HG02678 (cell line): ENCODE measurements at regions not wholly inside any gene's neighbourhood (a gene's known extent, or its start where the extent isn't known, plus 50 kb on each side); places are given as distances from the start of the nearest gene placed in this dataset.
A peak's percentile ranks its signal among the peaks of the same experiment; 100 is the strongest.
"Not testable (repeated sequence)": the region's sequence is repeated elsewhere in the genome, so short reads cannot be mapped to it uniquely, and the experiment has no call there.

Experiments used
- ATAC-seq: cut with Tn5 transposase; IDR thresholded peaks from one replicate; pipeline ENCODE4 v1.9.1; 2021; ENCODE audit warnings: mild to moderate bottlenecking, moderate library complexity; ENCODE audit not compliant: unreplicated experiment

DNA sequence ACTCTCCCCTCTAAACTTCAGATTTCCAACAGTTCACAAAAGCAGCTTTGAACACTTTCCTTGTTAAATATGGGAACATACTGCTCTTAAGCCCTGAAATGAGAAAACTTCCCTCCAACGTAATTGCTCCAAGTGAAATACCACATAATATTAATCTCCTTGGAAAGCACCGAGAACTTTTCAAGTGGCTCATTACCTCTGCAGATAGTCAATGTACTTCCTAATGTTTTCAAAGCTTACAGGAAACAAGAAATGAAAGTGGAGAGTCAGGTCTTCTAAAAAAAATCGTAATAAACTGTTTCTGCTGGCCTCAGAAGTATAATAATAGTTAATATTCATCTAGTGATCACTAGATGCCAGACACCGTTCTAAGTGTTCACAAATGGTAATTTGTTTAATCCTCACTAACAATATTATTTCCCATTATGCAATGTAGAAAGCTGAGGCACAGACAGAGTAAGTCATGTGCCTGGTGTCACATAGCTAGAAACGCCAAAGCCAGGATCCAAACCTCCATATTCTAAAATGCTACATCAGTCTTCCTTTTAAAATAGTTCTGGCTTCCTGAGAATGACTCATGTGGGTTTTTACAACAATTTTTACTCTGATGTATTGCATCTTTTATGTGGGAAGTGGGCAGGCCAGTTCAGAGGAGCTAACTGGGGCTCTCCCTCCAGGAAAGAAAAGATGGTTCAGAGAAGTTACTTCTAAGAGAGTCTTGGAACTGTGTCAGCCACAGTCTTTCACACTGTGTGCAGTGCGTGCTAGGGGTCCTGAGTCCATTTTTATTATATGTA is 177.2 kb downstream of the PLPPR4 start:
- ATAC-seq: no peak

DNA sequence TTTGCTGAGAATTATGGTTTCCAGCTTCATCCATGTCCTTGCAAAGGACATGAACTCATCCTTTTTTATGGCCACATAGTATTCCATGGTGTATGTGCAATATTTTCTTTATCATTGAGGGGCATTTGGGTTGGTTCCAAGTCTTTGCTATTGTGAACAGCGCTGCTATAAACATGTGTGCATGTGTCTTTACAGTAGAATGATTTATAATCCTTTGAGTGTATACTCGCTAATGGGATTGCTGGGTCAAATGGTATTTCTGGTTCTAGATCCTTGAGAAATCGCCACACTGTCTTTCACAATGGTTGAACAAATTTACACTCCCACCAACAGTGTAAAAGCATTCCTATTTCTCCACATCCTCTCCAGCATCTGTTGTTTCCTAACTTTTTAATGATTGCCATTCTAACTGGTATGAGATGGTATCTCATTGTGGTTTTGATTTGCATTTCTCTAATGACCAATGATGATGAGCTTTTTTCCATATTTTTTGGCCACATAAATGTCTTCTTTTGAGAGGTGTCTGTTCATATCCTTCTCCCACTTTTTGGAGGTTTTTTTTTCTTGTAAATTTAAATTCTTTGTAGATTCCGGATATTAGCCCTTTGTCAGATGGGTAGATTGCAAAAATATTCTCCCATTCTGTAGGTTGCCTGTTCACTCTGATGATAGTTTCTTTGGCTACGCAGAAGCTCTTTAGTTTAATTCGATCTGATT is 180.1 kb downstream of the PLPPR4 start:
- not testable (repeated sequence) for ATAC-seq

- ATAC-seq: no peak
Observed at GRCh38 chr1:99445071-99445470, 180.8 kb downstream of the PLPPR4 start.

GRCh38 chr1:99445486-99445885 is 181.2 kb downstream of the PLPPR4 start:
- ATAC-seq: no peak

GRCh38 chr1:99447721-99448120 is 183.4 kb downstream of the PLPPR4 start:
- ATAC-seq: no peak

DNA sequence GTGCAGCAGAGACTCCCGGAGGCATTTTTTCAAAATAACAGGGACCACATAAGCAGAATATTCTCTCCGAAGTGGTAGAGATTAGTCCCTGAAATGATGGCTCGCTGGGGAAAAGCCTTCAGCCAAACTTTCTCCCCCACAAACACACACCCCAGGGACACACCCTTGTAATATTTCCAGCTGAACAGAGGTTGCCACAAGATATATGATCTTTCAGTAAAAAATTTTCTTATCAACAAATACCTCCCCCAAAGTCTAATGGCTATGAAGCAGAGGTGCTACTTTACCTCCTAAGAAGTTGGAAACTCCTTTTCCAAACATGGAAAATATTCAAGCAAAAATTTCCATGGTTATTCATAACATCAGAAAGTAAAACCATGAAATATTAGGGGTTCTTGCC is 190.2 kb upstream of the PALMD start:
- ATAC-seq: no peak

DNA sequence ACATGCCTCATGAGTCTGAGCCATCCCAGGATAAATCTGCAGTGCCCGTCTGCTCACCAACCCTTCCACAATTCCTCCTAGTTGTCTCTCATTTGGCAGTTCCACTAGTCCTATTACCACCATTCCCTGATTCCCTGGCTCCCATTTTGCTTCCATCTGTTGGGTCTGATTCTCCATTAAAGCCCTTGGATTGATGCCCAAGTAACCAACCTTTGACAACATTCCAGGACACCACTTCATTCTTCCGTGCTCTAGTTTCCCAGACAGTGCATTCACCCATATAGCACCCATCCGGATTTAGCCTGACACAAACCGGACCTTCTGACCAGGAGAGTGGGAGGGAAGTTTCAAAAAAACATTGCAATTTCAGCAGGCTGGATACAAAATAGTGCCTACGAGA is 189.4 kb upstream of the PALMD start:
- ATAC-seq: no peak

DNA sequence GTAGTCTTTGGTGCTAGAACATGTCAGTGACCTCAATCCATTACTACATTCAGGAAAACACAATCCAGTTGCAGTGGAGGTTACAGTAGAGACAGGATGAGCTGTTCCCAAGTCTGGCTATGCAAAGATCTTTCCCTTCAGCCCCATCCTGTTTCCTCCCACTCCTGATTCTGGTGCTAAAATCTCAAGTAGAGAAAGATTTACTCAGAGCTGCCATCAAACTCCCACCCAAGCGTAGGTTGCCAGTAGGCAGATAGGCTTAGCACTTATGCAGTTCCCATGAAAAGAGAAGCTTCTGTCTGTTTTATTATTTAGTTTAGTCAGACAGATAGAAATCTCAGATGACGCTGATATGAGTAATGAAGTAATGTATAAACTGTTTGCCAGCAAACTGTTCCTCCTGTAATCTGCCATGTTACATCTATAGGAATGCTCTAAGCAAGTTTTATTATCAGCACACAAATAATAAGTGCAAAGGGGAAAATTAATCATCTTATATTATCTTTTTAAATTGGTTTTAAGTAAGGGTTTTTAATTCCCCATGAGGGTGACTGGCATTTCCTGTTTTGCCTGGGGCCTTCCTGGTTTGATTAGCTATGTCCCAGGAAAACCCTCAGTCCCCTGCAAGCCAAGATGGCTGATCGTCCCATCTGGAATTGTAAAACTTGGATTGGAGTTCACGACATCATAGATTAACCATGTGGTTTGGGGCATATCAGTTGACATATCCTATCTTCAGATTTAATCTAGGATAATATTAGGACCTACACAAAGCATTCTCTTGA is 188.3 kb upstream of the PALMD start:
- ATAC-seq: no peak

- no peak for ATAC-seq
Observed at GRCh38 chr1:99461499-99461898, 184.4 kb upstream of the PALMD start.

DNA sequence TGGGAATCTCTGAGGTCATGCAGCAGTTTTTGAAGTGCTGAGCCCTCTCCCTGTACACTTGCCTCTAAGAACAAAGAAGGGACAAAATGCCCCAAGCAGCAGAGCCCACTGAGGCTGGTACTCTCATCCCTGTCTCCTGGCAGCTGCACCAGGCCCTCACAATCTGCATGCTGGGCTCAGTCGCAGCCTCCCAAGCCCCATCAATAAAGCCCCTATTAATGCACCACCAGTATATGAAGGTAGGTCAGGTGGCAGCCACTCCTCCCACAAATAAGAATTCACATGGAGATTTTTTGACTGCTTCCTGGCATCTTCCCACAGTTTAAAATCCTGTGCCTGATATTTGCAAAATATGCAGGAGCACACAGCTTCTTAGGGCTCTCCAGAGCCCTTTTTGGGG is 181.2 kb upstream of the PALMD start:
- ATAC-seq: no peak

GRCh38 chr1:99465176-99465900 is 180.6 kb upstream of the PALMD start:
- no peak for ATAC-seq

DNA sequence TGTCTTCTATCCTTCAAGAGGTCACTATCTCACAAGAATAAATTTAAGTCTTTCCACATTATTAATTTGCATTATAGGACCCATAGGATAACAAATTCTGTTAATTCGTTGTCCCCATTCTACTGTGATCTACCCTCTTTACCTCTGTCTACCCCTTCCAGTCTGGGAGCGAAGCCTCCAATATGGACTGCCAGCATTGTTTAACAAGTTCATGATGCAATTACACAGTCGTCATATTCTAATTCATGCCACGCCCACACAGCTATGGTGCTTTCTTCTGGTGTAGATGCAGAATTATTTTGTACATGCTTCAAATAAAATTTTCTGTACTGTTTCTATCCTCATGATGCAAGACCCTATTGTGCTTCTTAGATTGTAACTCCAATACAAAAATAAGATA is 178.3 kb upstream of the PALMD start:
- no peak for ATAC-seq

GRCh38 chr1:99469550-99469971 is 176.4 kb upstream of the PALMD start:
- no peak for ATAC-seq

DNA sequence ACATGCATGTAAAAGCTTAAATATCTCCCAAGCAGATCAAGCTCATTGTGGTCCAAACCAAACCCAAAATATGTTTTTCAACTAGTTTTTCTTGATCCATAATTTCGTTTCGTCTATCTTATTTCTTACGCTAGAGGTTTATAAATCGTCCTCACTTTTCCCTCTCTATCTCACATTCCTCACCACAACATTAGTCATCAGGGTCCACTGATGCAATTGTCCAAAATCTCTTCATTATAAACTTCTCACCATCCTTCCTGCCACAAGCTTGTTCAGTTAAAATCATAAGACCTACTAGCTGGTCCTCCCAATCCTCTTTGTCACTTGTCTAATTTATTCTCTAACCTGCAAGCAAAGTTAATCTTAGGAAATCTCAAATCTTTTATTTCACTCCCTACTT is 173.0 kb upstream of the PALMD start:
- ATAC-seq: no peak

DNA sequence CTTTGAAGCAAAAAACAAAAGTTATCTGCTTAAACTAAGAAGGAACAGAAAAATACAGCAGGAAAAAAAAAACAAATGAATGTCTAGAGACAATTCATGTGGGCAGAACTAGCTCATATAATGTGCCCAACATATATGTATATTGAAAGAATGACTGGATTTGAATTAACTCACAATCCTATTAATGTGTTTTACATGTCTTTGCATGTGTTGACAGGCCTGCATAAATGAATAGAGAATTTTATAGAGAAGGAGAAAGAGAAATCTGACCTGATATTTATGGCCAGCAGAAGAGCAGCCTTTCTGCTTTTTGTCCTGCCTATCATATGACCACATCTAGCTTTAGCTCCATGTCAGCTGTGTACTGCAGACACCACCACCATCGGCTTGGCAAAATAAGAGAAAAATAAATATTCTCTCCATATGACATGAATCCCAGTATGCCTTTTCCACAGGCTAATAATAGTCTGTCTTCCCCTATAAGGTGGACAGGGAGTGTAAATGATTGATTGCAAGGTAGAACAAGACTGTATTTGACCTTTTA is 171.5 kb upstream of the PALMD start:
- ATAC-seq: no peak

- ATAC-seq: no peak
Observed at GRCh38 chr1:99476058-99476457, 169.9 kb upstream of the PALMD start.

- peak; percentile 85 for ATAC-seq
Observed at GRCh38 chr1:99481391-99481996, 164.4 kb upstream of the PALMD start.

DNA sequence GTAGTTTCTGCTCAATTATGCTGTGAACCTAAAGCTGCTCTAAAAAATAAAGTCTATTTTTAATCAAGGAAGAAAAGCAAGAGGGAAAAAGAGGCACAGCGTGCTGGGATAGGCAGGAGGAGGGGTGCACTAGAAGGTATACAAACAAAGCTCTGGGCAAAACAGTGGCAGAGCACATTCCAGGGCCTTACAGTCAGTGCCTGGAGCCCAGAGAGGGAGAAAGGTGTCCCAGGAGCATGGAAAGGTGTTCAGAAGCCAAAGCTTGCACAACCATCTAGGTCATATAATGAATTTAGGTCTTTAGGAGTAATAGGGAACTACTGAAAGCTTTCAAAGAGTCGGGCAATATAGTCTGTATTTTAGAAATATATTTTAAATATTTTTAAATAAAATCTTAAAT is 163.6 kb upstream of the PALMD start:
- ATAC-seq: no peak

- no peak for ATAC-seq
Observed at GRCh38 chr1:99482750-99483149, 163.2 kb upstream of the PALMD start.

GRCh38 chr1:99490031-99490430 is 155.9 kb upstream of the PALMD start:
- no peak for ATAC-seq
